RPMI8226 (cell line): ENCODE measurements at regions not wholly inside any gene's neighbourhood (a gene's known extent, or its start where the extent isn't known, plus 50 kb on each side); places are given as distances from the start of the nearest gene placed in this dataset.
A peak's percentile ranks its signal among the peaks of the same experiment; 100 is the strongest.

Source experiments
- DNase-seq: peaks from one replicate; pipeline ENCODE4 v3.0.0-alpha.2; 2015

DNA sequence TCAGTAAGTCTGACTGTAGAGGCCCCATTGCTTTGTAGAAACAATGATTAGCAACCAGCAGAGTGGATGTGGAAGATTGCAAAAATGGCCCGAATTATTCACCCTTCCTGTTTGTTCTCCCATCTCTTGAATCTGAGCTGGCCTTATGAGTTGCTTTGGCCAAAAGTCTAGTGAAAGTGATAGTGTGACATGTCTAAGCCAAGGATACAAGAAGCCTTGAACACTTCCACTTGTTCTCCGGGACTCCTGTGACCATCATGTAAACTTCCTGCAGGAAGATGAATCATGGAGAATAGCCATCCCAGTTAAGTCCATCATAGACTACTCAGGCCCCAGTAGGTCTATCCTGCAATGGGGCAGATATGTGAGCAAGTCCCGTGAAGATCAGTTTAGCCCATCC is 252.0 kb upstream of the JAG1 start:
- DNase-seq, result no peak

DNA sequence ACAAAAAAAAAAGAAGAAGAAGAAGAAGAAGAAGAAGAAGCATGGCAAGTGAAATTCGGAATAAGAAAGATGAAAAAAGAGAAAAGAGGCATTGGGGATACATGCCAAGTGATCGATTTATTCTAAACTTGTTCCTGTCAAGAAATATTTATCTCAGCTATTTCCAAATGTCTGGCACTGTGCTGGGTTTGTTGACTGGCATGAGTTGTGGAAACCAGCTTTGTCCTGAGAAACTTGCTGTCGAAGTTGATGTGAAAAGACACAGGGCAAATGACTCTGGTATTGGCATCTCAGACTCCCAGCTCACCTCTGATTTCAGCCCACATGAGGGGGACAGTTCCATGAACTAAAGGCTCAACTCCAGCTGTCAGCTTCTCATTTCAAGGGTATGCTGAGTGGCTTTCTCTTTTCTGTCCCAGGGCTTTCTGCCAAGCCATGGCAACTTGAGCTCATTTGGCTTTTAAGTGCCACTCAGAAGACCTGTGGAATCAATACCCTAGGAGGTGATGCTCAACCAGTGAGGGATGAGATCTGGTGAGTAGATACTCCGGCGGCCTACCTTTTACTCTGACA is 253.3 kb upstream of the JAG1 start:
- no peak for DNase-seq

DNA sequence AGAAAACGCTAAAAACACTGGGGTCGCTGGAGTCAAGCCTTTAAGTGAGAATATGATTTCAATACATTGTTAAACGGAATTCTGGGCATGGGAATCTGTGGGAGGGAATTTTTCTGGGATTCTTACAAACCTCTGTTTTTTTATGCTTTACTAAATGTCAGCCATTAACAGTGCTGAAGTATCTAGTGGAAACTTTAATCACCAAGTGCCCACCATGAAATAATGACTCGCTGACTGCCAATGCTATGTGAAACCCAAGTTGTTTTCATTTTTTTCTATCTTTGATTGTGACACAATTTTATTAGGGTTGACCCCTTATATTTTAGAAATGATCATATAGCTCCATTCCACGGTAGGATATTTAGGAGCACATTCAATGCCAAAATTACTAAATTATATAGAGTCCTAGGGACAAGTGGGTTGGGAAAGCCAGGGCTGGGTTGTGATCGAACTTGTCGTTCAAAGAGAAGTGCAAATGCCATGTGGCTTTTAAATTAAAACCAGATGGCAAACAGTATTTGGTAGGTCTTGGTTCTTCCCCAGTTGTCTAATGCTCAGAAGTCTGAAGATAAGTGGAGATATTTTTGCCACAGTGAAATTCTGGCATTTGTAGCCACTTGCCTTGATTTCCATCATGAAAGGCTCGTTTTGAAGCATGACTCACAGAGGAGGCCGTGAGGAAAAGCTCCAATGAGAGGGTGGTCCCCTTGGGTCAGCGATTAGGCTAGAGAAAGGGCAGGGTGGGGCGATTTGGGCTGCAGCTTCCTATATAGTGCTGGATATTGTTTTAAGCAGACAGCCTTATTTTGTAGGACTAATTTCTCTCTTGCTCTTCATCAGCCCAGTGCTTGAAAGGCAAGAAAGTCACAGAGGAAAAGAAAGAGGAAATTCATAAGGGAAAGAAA is 254.4 kb upstream of the JAG1 start:
- no peak for DNase-seq

DNA sequence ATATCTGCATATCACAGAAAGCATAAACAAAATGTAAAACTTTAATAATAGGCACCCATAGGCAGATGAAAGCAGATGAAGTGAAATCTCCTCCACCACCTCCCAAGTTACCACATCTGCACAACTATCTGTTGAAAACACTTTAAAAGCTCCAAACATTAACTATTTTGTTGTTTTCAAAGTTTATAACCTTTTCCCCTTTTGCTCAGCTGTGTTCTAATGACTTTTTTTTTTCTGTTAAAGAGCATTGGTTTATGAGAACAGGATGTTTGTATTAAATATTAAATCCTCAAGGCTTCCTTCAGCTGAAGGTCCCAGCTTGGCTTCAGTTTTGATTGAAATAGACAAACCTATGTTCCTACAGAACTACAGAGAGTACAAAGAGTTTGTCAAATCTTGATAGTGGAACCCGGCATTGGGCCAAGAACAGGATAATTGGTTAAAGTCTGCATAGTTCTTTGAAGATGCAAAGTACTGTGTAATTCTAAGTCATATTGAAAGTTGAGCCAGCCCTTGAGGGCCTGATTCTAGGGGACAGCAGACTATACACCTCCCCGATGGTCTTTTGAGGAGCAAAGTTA is 255.1 kb upstream of the JAG1 start:
- no peak for DNase-seq

GRCh38 chr20:10935658-10936402 is 262.0 kb upstream of the JAG1 start:
- no peak for DNase-seq

GRCh38 chr20:10936786-10937185 is 263.0 kb upstream of the JAG1 start:
- DNase-seq, result no peak

GRCh38 chr20:10939331-10939941 is 265.6 kb upstream of the JAG1 start:
- DNase-seq, result no peak

DNA sequence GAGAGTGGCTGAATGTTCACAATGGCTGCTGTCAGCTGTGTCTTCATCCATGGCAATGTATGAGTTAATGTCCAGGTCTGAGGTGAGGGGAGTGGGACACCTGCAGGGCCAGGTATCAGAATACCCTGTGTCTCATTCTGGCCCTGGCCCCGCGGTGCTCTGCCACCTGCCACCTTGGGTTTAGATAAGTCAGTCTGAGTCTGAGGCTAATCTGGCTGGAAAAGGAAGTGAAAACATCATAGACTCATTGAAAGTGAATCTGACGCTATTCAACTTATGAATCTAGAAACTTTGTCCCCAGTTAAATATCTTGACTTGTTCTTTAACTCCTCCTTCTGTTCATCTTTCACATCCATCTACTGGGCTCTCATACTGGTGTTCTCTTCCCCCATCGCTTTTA is 267.1 kb upstream of the JAG1 start:
- peak; percentile 39 for DNase-seq

- no peak for DNase-seq
Observed at GRCh38 chr20:10943686-10944265, 270.0 kb upstream of the JAG1 start.

- no peak for DNase-seq
Observed at GRCh38 chr20:10946124-10946880, 272.5 kb upstream of the JAG1 start.

DNA sequence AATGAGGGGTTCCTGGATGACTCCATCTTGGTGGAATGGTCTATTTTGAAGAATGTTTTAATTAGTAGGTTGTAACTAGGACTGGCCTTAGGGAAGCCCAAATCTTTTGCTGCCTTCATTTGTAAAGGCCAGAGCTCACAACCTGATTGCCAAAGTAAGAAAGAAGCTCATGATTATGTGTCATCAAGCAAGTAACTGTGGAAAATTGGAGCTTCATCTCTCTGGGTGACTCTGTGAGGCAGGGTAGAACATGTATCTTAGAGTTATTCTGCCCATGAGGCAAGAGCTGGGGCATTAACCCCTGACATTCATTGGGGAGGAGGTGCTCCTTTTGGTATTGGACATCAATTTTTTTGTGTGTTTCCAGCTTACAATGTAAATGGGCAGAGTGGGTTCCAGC is 273.9 kb upstream of the JAG1 start:
- DNase-seq, result no peak

GRCh38 chr20:10949930-10950783 is 276.4 kb upstream of the JAG1 start:
- DNase-seq, result no peak

GRCh38 chr20:10951216-10951615 is 277.4 kb upstream of the JAG1 start:
- DNase-seq, result no peak

- no peak for DNase-seq
Observed at GRCh38 chr20:10951904-10952303, 278.1 kb upstream of the JAG1 start.

DNA sequence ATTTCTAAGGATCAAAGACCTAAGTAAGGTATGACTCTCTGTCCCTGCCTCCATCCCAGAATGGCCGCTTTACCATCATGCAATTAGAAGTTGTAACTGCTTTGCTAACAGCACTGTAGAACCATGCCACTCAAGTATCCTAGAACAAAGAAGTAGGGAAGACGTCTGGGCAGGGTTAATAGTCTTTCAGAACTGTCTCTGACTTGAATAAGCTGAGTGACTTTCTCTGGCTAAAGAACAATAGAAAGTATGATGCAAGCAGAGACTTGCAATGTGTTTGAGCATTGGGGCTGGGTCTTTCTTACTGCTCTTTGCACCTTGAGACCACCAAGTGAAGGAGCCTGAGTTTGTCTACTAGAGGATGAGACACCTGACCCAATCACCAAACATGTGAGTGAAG is 279.6 kb upstream of the JAG1 start:
- DNase-seq, result no peak

DNA sequence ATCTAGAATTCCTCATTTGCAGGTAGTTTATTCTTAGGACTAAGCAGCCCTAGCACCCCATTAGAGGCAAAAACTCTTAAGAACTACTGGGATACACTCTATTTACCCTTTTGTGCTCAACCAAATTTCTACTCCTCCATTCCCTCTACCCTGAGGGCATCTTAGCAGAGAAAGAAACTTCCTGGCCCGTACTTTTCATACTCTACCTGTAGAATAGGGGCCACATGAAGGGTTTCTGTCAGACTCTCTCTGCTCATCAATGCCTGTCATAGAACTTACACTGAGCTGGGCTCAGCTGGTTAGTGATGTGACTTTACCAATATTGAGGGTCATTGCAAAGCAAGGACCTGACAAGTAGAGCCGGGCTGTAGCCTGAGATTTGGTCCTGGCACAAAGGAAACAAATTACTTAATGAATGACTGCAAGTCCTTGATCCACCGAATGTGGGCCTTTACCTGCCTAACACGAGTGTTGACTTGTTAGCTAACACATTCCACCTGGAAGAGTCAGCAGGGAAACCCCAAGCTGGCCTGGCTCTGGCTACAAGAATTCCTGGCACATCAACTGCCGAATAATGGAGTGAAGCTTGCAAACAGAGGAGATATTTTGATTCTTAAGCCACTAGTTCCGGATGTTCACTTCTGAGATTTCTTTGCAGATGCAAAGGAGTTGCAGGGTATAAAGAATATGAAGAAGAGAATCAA is 280.5 kb upstream of the JAG1 start:
- DNase-seq, result no peak

DNA sequence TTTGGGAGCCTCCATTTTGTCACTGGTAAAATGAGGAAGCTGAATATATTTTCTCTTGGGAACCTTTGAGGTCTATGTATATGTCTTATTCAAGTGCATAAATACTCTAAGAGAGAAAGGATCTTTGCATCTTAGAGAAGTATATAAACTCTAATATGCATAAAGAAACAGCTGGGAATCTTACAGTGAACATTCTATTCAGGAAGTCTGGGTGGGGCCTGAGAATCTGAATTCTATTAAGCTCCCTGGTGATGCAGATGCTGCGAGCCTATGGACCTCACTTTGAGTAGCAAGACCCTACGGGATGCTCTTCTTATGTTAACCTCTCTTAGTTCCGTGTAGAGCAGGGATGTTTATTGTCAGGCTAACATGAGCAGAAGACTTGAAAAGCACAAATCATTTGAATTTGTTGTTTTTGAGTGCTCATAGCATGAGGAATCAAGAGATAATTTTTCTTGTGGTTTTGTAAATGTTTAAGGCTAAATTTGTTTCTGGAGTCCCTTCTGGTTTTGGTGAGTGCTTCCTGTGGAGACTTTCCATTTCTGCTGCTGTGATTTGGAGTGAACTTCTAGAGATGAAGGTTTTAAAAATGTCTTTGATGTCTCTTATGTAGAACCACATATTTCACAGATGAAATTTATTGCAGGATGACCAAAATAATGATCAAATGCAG is 281.2 kb upstream of the JAG1 start:
- DNase-seq, result no peak

GRCh38 chr20:10958279-10958678 is 284.5 kb upstream of the JAG1 start:
- no peak for DNase-seq

GRCh38 chr20:10960416-10960815 is 286.6 kb upstream of the JAG1 start:
- no peak for DNase-seq
